Astrocyte (in vitro differentiated cells and primary cell): ENCODE measurements at regions not wholly inside any gene's neighbourhood (a gene's known extent, or its start where the extent isn't known, plus 50 kb on each side); places are given as distances from the start of the nearest gene placed in this dataset.

Source experiments
- DNase-seq: peaks from one replicate; pipeline ENCODE4 v3.0.0-alpha.2; 2010; ENCODE audit warnings: low read depth
- FAIRE-seq: peaks from 2 replicates; lab custom pipeline; 2011; peaks lifted over from hg19 to GRCh38; lab: Jason Lieb, UNC
- H2AFZ ChIP-seq: 2 replicates; pipeline ENCODE4 v1.6.0; 2012; ENCODE audit warnings: low read depth, low read length, inconsistent platforms
- H3K27ac ChIP-seq: 2 replicates; pipeline ENCODE4 v1.5.1; 2011; ENCODE audit warnings: low read depth, low read length, inconsistent platforms
- H3K27me3 ChIP-seq: 2 replicates; pipeline ENCODE4 v1.6.0; 2011; ENCODE audit warnings: low read length, inconsistent platforms; ENCODE audit not compliant: insufficient read depth
- H3K36me3 ChIP-seq: 2 replicates; pipeline ENCODE4 v1.5.1; 2011; ENCODE audit warnings: low read length, inconsistent platforms; ENCODE audit not compliant: insufficient read depth
- H3K4me1 ChIP-seq: 2 replicates; pipeline ENCODE4 v1.5.1; 2011; ENCODE audit warnings: low read length, inconsistent platforms; ENCODE audit not compliant: insufficient read depth
- H3K4me2 ChIP-seq: 2 replicates; pipeline ENCODE4 v1.6.0; 2012; ENCODE audit warnings: low read length, inconsistent platforms
- H3K4me3 ChIP-seq: 2 replicates; pipeline ENCODE4 v1.5.1; 2011; ENCODE audit warnings: low read depth, mild to moderate bottlenecking, low read length, inconsistent platforms; ENCODE audit not compliant: insufficient read depth
- H3K79me2 ChIP-seq: 2 replicates; pipeline ENCODE4 v1.6.0; 2012; ENCODE audit warnings: mild to moderate bottlenecking, low read length, inconsistent platforms; ENCODE audit not compliant: insufficient read depth
- H3K9ac ChIP-seq: 2 replicates; pipeline ENCODE4 v1.6.0; 2012; ENCODE audit warnings: mild to moderate bottlenecking, low read length, inconsistent platforms
- H3K9me3 ChIP-seq: 2 replicates; pipeline ENCODE4 v1.5.1; 2012; ENCODE audit warnings: low read depth, mild to moderate bottlenecking, low read length, inconsistent platforms; ENCODE audit not compliant: insufficient read depth
- H4K20me1 ChIP-seq: 2 replicates; pipeline ENCODE4 v1.6.0; 2012; ENCODE audit warnings: low read length, inconsistent platforms; ENCODE audit not compliant: insufficient read depth
- H3K27ac Mint-ChIP-seq: one replicate; pipeline ENCODE4 v1.8.0; 2021; ENCODE audit warnings: mild to moderate bottlenecking, mixed read lengths; ENCODE audit not compliant: unreplicated experiment
- H3K27me3 Mint-ChIP-seq: one replicate; pipeline ENCODE4 v1.8.0; 2021; ENCODE audit warnings: low read depth, mixed read lengths; ENCODE audit not compliant: unreplicated experiment
- H3K36me3 Mint-ChIP-seq: one replicate; pipeline ENCODE4 v1.8.0; 2021; ENCODE audit warnings: low read depth, mixed read lengths; ENCODE audit not compliant: unreplicated experiment
- H3K4me1 Mint-ChIP-seq: one replicate; pipeline ENCODE4 v1.8.0; 2021; ENCODE audit warnings: low read depth, mixed read lengths; ENCODE audit not compliant: unreplicated experiment
- H3K4me3 Mint-ChIP-seq: one replicate; pipeline ENCODE4 v1.8.0; 2021; ENCODE audit warnings: mild to moderate bottlenecking, moderate library complexity, mixed read lengths; ENCODE audit not compliant: unreplicated experiment
- H3K9me3 Mint-ChIP-seq: one replicate; pipeline ENCODE4 v1.8.0; 2021; ENCODE audit warnings: mild to moderate bottlenecking, mixed read lengths; ENCODE audit not compliant: unreplicated experiment
- CTCF ChIP-seq: IDR thresholded peaks from 2 replicates; pipeline ENCODE4 v1.5.1; 2011; ENCODE audit warnings: low read depth, mild to moderate bottlenecking, inconsistent platforms, low read length, moderate library complexity; ENCODE audit not compliant: insufficient read depth
- EZH2 ChIP-seq: IDR thresholded peaks from 2 replicates; pipeline ENCODE4 v1.6.1; 2012; ENCODE audit warnings: mild to moderate bottlenecking, low read length, inconsistent platforms; ENCODE audit not compliant: insufficient read depth

- Histone ChIP-seq H3K79me2 (no peaks in the 10 kb centered on the region), H3K9ac (no peak overlapping the region), H2AFZ (no peak overlapping the region), H3K4me2 (no peak overlapping the region), H3K36me3 (no peaks in the 10 kb centered on the region), H3K27ac (no peak overlapping the region), H3K9me3 (no peaks in the 10 kb centered on the region), H4K20me1 (no peaks in the 10 kb centered on the region), H3K4me1 (no peaks in the 10 kb centered on the region), H3K27me3 (no peaks in the 10 kb centered on the region), H3K4me3 (no peak overlapping the region)
- Mint-ChIP-seq H3K4me3 (no peak overlapping the region), H3K9me3 (peaks cover 2% of the 10 kb centered on the region), H3K36me3 (no peaks in the 10 kb centered on the region), H3K27ac (no peak overlapping the region), H3K27me3 (peaks cover 2% of the 10 kb centered on the region), H3K4me1 (peaks cover 4% of the 10 kb centered on the region)
- DNase-seq (no peak), FAIRE-seq (no peak)
- TF ChIP-seq EZH2 (no peak), CTCF (no peak)
Observed at GRCh38 chr11:91970624-91971023, 254.0 kb upstream of the FAT3 start.

DNA sequence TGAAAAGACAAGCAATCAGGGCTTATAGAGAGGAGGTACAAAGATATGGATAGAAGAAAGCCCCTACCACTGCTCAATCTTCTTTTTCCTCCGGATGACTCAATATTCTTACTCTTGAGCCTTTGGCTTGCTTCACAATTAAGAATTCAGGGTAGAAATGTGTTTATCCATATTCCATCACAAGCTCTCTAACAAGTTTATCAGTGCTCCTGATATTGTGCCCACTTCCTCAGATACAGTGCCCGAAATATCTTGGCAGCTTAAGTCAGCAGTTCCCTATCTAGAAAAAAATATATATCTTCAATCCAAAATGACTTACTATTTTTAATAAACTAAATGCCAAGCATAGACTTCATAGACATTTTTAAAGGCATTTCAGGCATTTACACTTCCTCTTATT is 255.1 kb upstream of the FAT3 start:
- Histone ChIP-seq H3K4me2 (no peak overlapping the region), H3K27me3 (no peaks in the 10 kb centered on the region), H3K4me3 (no peak overlapping the region), H3K9ac (no peak overlapping the region), H2AFZ (no peak overlapping the region), H3K9me3 (no peaks in the 10 kb centered on the region), H3K36me3 (no peaks in the 10 kb centered on the region), H3K79me2 (no peaks in the 10 kb centered on the region), H3K27ac (no peak overlapping the region), H4K20me1 (no peaks in the 10 kb centered on the region), H3K4me1 (no peaks in the 10 kb centered on the region)
- peaks cover 4% of the 10 kb centered on the region for H3K4me1 Mint-ChIP-seq
- peaks cover 2% of the 10 kb centered on the region for H3K27me3 Mint-ChIP-seq
- no peak overlapping the region for H3K27ac Mint-ChIP-seq
- no peak overlapping the region for H3K4me3 Mint-ChIP-seq
- FAIRE-seq (no peak), DNase-seq (no peak)
- no peaks in the 10 kb centered on the region for H3K36me3 Mint-ChIP-seq
- H3K9me3 Mint-ChIP-seq: peaks cover 2% of the 10 kb centered on the region
- TF ChIP-seq EZH2: no peak
- no peak for TF ChIP-seq CTCF

DNA sequence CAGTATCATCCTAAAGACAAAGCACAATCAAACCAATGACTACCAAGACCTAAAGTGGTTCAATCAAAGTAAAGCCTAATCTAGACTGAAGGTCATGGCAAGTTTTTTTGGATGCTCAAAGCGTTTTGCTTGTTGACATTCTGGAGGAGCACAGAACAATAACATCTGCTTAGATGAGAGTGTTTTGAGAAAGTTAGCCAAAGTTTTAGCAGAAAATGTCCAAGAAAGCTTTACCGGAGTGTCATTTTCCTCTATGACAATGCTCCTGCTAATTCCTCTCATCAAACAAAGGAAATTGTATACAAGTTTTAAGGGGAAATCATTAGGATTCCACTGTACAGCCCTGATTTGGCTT is 256.9 kb upstream of the FAT3 start:
- Mint-ChIP-seq H3K27ac (no peak overlapping the region), H3K36me3 (no peaks in the 10 kb centered on the region), H3K4me1 (peaks cover 4% of the 10 kb centered on the region), H3K9me3 (peaks cover 2% of the 10 kb centered on the region), H3K4me3 (no peak overlapping the region), H3K27me3 (peaks cover 2% of the 10 kb centered on the region)
- no peaks in the 10 kb centered on the region for H4K20me1 ChIP-seq
- TF ChIP-seq CTCF (no peak), EZH2 (no peak)
- no peak overlapping the region for H3K4me3 ChIP-seq
- no peaks in the 10 kb centered on the region for H3K79me2 ChIP-seq
- no peak for FAIRE-seq
- no peak overlapping the region for H3K4me2 ChIP-seq
- no peak overlapping the region for H3K9ac ChIP-seq
- no peak overlapping the region for H3K27ac ChIP-seq
- H2AFZ ChIP-seq: no peak overlapping the region
- no peaks in the 10 kb centered on the region for H3K9me3 ChIP-seq
- no peak for DNase-seq
- no peaks in the 10 kb centered on the region for H3K4me1 ChIP-seq
- H3K27me3 ChIP-seq: no peaks in the 10 kb centered on the region
- no peaks in the 10 kb centered on the region for H3K36me3 ChIP-seq
